PC-9 (cell line): ENCODE measurements at regions not wholly inside any gene's neighbourhood (a gene's known extent, or its start where the extent isn't known, plus 50 kb on each side); places are given as distances from the start of the nearest gene placed in this dataset.

ENCODE experiments used
- BruUV-seq: library from RNA; stranded (reverse); fragments of 400-500 nt; replicated peaks from 2 replicates; lab custom pipeline; 2021; lab: Mats Ljungman, UMichigan
- CTCF ChIA-PET: fragments of 300-600 bp; sonication (Branson Sonifier 250); formaldehyde crosslinking; loops from one replicate; lab custom pipeline; 2022; ENCODE audit warnings: antibody characterized with exemption; lab: Charles Lee
- POLR2A ChIA-PET: fragments of 300-600 bp; sonication (Branson Sonifier 250); formaldehyde crosslinking; loops from one replicate; lab custom pipeline; 2022; ENCODE audit warnings: antibody characterized with exemption; ENCODE audit not compliant: unreplicated experiment; lab: Charles Lee
- DNase-seq, 2 experiments: peaks; one replicate each; pipeline versions ENCODE4 v3.0.0 to v3.0.0-alpha.2; 2015 to 2022; ENCODE audit warnings: mixed read lengths in 1 of 2
- H2AFZ ChIP-seq: fragments of 200-600 bp; sonication (generic); 2 replicates; pipeline ENCODE4 v1.8.1; 2017; ENCODE audit warnings: antibody characterized with exemption
- H3F3A ChIP-seq: fragments of 200-600 bp; sonication (generic); 2 replicates; pipeline ENCODE4 v1.8.1; 2017; ENCODE audit warnings: antibody characterized with exemption, mild to moderate bottlenecking, low read depth; ENCODE audit not compliant: insufficient read depth
- H3K27ac ChIP-seq: fragments of 200-600 bp; sonication (generic); 2 replicates; pipeline ENCODE4 v1.6.1; 2016; ENCODE audit warnings: mixed run types
- H3K27me3 ChIP-seq: fragments of 200-600 bp; sonication (generic); 2 replicates; pipeline ENCODE4 v1.6.1; 2016; ENCODE audit warnings: low read depth, mixed run types; ENCODE audit not compliant: insufficient read depth
- H3K36me3 ChIP-seq: fragments of 200-600 bp; sonication (generic); 2 replicates; pipeline ENCODE4 v1.6.1; 2016; ENCODE audit warnings: low read depth, mixed run types
- H3K4me1 ChIP-seq: fragments of 200-600 bp; sonication (generic); replicated peaks from 2 replicates; pipeline ENCODE4 v1.6.1; 2016; ENCODE audit warnings: mixed run types; ENCODE audit not compliant: insufficient read depth
- H3K4me2 ChIP-seq: fragments of 200-600 bp; sonication (generic); 2 replicates; pipeline ENCODE4 v1.6.1; 2017; ENCODE audit warnings: mixed run types
- H3K4me3 ChIP-seq: fragments of 200-600 bp; sonication (generic); 2 replicates; pipeline ENCODE4 v1.6.1; 2016; ENCODE audit warnings: mixed run types
- H3K79me2 ChIP-seq: fragments of 200-600 bp; sonication (generic); 2 replicates; pipeline ENCODE4 v1.6.1; 2017; ENCODE audit warnings: low read depth, mixed run types
- H3K9me2 ChIP-seq: fragments of 200-600 bp; sonication (generic); 2 replicates; pipeline ENCODE4 v1.8.1; 2017; ENCODE audit warnings: mild to moderate bottlenecking; ENCODE audit not compliant: insufficient read depth
- H3K9me3 ChIP-seq: fragments of 200-600 bp; sonication (generic); 2 replicates; pipeline ENCODE4 v1.8.1; 2016; ENCODE audit warnings: low read depth; ENCODE audit not compliant: insufficient read depth
- H4K20me1 ChIP-seq: fragments of 200-600 bp; sonication (generic); 2 replicates; pipeline ENCODE4 v1.8.1; 2017; ENCODE audit not compliant: insufficient read depth
- EZH2 ChIP-seq: fragments of 200-600 bp; sonication (generic); IDR thresholded peaks from 2 replicates; pipeline ENCODE4 v1.8.0; 2017; ENCODE audit warnings: antibody characterized with exemption, low read depth
- intact Hi-C: fragments of 100-400 bp; cut with micrococcal nuclease; formaldehyde crosslinking; loops from one replicate; pipeline ENCODE4 v1.10.0; 2022; ENCODE audit not compliant: unreplicated experiment
- TF ChIP-seq, protein P1 (sequence below): fragments of 200-600 bp; sonication (generic); conservative IDR thresholded peaks from 2 replicates; pipeline ENCODE4 v1.6.1; 2017; ENCODE audit warnings: mixed run types, antibody characterized with exemption, mild to moderate bottlenecking, moderate library complexity

- intact Hi-C loops = no loop called here
- H3K4me2 ChIP-seq = no peak overlapping the region
- CTCF ChIA-PET = no interaction called here
Measured at GRCh38 chr6:8760951-8761350, 325.6 kb upstream of the SLC35B3 start.

GRCh38 chr6:8758412-8758811 lies 323.1 kb upstream of the SLC35B3 start:
- ChIA-PET CTCF (no interaction called here), POLR2A (no interaction called here)
- TF ChIP-seq, protein P1, sequence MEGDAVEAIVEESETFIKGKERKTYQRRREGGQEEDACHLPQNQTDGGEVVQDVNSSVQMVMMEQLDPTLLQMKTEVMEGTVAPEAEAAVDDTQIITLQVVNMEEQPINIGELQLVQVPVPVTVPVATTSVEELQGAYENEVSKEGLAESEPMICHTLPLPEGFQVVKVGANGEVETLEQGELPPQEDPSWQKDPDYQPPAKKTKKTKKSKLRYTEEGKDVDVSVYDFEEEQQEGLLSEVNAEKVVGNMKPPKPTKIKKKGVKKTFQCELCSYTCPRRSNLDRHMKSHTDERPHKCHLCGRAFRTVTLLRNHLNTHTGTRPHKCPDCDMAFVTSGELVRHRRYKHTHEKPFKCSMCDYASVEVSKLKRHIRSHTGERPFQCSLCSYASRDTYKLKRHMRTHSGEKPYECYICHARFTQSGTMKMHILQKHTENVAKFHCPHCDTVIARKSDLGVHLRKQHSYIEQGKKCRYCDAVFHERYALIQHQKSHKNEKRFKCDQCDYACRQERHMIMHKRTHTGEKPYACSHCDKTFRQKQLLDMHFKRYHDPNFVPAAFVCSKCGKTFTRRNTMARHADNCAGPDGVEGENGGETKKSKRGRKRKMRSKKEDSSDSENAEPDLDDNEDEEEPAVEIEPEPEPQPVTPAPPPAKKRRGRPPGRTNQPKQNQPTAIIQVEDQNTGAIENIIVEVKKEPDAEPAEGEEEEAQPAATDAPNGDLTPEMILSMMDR = no peak
- no peak for TF ChIP-seq EZH2
- no peaks in the 10 kb centered on the region for H3K4me1 ChIP-seq
- BruUV-seq = no TSS peak
- H3F3A ChIP-seq = no peaks in the 10 kb centered on the region
- no peaks in the 10 kb centered on the region for H3K9me3 ChIP-seq
- intact Hi-C loops = no loop called here
- no peaks in the 10 kb centered on the region for H4K20me1 ChIP-seq
- H3K79me2 ChIP-seq = no peaks in the 10 kb centered on the region
- H3K27ac ChIP-seq = no peak overlapping the region
- H3K9me2 ChIP-seq = no peaks in the 10 kb centered on the region
- H3K4me2 ChIP-seq = no peak overlapping the region
- DNase-seq = no peak
- no peak overlapping the region for H3K4me3 ChIP-seq
- no peak overlapping the region for H2AFZ ChIP-seq
- H3K36me3 ChIP-seq = no peaks in the 10 kb centered on the region
- H3K27me3 ChIP-seq = no peaks in the 10 kb centered on the region

More at GRCh38 chr6:8760951-8761350, 325.6 kb upstream of the SLC35B3 start:
- no peaks in the 10 kb centered on the region for H3K27me3 ChIP-seq
- no peaks in the 10 kb centered on the region for H3K9me2 ChIP-seq
- no peaks in the 10 kb centered on the region for H3F3A ChIP-seq
- DNase-seq = no peak
- H4K20me1 ChIP-seq = no peaks in the 10 kb centered on the region
- no peaks in the 10 kb centered on the region for H3K79me2 ChIP-seq
- no TSS peak for BruUV-seq
- H3K4me1 ChIP-seq = no peaks in the 10 kb centered on the region
- POLR2A ChIA-PET = no interaction called here
- no peaks in the 10 kb centered on the region for H3K36me3 ChIP-seq
- no peak overlapping the region for H2AFZ ChIP-seq
- no peak overlapping the region for H3K4me3 ChIP-seq
- no peak overlapping the region for H3K27ac ChIP-seq
- TF ChIP-seq, protein P1 = no peak
- TF ChIP-seq EZH2 = no peak
- H3K9me3 ChIP-seq = no peaks in the 10 kb centered on the region

DNA sequence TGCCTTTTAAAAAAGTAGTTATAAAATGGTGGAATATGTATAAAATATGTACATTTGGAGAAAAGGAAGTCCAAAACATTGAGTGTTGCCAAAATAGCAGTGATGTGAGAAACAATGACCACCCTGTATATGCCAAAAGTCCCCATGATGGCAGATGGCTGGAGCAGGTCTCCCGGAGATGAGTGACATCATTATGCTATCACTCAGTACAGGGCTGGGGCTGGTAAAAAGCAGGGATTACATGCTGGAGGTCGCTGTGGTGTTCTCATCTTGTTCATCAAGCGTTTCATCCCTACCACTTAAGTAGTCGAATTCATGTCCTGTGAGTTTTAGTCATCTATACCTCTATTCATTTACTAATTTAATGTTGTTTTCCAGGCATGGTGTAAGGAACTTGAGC lies 315.3 kb upstream of the SLC35B3 start:
- H2AFZ ChIP-seq = no peak overlapping the region
- no peaks in the 10 kb centered on the region for H3K9me3 ChIP-seq
- no TSS peak for BruUV-seq
- ChIA-PET CTCF (interaction anchor here (0.6 kb wide), 1 partner anchor 10 kb away, joined by 3 read pairs; no protein-coding TSS in a partner anchor), POLR2A (no interaction called here)
- intact Hi-C loops = no loop called here
- no peak overlapping the region for H3K27ac ChIP-seq
- H3K9me2 ChIP-seq = no peaks in the 10 kb centered on the region
- no peaks in the 10 kb centered on the region for H3K36me3 ChIP-seq
- no peak overlapping the region for H3K4me2 ChIP-seq
- no peaks in the 10 kb centered on the region for H3K4me1 ChIP-seq
- TF ChIP-seq, protein P1 = no peak
- no peak for TF ChIP-seq EZH2
- H3K4me3 ChIP-seq = no peak overlapping the region
- no peak for DNase-seq
- no peaks in the 10 kb centered on the region for H3F3A ChIP-seq
- no peaks in the 10 kb centered on the region for H3K79me2 ChIP-seq
- no peaks in the 10 kb centered on the region for H4K20me1 ChIP-seq
- H3K27me3 ChIP-seq = no peaks in the 10 kb centered on the region
